ENCODE measurements at regions not wholly inside any gene's neighbourhood (a gene's known extent, or its start where the extent isn't known, plus 50 kb on each side); places are given as distances from the start of the nearest gene placed in this dataset.

DNA sequence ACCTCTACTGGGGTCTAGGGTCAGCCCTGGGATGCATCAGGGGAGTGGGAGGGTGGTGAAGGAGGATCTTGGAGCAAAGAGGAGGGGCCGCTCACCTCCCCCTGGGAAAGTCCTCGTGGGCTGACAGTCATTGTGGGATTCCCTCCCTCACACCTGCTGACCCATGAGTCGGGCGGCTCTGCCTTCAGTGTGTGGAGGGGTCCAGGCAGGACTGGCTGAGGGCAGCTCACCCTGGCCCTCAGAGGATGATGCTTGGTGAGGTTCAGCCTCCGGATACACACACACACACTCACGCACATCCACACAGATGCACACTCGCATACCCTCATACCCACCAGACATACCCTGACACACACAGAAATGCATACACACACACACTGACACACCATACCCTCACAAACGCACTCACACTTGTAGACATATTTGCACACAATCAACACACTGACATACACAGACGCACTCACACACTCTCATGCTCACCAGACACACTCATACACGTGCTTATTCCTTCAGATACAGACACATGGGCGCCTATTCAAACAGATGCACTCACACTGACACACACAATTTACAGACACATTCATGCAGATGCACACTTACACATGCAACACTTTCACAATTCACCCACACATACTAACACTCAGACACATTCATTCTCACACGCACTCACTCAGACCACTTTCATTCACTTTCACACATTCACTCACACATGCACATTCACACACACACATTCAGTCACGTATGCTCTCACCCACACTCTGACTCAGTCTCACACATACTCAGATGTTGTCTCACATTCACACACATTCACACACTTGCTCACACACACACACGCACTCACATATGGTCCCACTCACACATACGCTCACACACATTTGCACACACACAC lies 105.1 kb upstream of the RPL38 start:
- DNase-seq, result no peak

DNA sequence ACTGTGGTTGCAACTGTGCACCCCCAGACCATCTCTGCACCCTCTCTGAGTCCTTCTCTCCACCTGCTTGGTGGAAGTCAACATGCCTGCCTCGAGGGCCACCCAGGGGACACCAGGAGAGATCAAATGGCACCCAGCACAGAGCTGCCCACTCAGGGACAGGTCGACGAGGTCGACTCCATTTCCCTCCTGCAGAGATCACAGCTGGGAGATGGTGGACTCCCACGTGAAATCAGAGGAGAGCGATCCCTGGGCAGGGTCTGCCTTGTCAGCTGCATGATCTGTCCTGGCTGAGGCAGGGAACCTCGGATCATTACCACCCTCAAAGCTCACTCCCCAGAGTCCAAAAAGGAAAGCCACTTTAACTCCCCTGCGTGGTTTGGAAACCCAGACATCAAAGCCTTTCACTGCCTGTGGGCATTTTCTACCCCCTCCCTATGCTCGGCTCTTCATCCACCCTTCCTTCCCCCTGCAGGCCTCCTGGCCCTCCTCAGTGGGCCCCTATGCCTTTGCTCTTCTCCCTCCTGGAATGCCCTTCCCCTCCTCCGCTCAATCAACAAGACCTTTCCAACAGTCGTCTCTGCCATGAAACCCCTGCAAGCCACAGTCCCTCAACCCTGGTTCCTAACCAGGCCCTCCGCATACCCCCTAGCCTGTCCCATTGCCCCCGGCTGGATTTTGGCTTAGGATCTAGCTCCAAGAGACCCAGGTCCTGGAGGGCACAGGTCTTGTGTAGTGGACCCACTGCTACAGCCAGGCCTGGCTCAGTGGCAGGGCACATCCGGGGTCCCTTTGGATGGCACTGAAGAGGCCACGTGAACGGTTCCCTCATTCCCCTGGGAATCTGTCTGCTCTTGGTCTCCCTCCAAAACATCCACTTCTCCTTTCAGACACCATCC lies 103.8 kb upstream of the RPL38 start:
- no peak for DNase-seq

DNA sequence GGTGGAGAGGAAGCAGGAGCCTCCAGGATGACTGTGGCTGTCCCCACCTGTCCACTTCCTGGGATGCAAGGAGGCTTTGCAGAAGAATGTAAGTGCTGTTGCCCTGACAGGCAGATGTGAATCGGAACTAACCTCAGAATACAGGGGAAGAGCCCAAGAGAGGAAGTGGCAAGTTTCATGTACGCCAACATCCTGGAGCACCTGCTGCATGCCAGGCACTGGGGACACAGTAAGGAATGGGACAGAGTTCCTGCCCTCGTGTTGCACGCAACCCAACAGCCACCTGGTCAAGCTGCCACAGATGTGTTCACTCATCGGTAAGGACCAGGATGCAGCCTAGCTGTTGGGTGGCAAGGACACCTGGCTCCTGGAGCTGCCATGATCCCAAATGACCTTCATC lies 98.6 kb upstream of the RPL38 start:
- no peak for DNase-seq

DNA sequence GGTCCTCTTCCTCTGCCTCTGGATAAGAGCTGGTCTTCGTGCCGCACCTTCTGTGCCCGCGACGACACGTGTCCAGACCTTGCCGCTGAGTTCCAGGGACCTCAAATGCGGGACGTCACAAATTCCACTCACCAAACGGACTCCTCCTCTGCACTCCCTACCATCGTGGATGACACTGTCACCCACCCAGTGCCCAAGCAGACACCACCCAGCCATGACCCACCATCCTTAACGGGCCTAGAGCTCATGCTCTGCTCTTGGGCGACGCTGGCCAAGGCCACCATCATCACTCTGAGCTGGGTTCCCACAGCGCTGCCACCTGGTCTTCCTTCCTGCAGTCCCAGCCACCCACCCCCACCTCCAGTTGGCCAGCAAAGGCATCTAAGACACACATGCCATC lies 96.4 kb upstream of the RPL38 start:
- no peak for DNase-seq

DNA sequence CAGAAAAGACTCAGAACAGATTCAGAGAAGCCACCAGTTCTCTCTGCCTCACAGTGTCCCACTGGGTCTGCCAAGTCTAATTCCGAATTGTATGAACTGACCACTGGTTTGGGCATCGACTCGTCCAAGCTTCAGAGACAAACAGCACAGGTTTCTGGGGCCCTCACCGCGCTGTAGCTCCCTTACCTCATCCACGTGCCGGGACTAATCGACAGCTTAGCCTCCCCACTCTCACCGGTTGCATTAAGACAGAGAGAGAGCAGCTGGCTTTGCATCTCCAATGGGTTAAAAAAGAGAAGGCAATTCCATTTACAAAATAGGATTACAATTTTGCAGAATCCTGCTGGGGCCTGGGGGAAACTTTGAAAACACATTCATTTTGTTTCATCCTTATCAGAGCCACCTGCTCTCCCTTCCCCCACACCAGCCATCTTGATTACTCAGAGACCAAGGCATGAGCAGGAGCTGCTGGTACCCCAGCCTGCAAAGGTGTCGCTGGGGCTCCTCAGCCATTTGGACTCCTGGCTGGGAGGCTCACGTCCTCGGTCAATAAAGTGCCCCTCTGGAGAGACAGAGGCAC lies 95.3 kb upstream of the RPL38 start:
- DNase-seq, result no peak

DNA sequence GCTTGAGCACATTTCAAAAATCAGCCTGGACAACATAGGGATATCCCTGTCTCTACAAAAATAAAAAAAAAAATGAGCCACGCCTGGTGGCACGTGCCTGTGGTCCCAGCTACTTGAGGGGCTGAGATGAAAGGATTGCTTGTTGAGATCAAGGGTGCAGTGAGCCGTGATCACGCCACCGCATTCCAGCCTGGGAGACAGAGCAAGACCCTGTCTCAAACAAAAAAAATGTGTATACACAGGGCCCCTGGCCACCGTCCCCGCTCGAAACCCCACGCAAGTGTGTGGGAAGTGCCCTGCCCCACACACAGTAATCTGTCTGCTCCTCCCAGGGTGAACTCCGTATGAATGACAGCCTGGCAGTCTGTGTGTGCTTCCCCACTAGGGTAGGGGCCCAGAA lies 93.0 kb upstream of the RPL38 start:
- DNase-seq, result no peak

DNA sequence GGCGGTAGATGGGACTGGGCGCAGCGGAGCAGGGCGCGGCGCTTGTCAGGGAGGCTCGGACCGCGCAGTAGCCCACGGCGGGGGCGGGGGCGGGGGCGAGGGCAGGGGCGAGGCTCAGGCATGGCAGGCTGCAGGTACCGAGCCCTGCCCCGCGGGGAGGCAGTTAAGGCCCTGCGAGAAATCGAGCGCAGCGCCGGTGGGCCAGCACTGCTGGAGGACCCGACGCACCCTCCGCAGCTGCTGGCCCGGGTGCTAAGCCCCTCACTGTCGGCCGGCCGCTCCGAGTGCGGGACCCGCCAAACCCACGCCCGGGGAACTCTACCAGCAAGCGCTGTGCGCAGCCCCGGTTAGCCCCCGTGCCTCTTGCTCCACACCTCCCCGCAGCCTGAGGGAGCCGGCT lies 90.2 kb upstream of the RPL38 start:
- no peak for DNase-seq

DNA sequence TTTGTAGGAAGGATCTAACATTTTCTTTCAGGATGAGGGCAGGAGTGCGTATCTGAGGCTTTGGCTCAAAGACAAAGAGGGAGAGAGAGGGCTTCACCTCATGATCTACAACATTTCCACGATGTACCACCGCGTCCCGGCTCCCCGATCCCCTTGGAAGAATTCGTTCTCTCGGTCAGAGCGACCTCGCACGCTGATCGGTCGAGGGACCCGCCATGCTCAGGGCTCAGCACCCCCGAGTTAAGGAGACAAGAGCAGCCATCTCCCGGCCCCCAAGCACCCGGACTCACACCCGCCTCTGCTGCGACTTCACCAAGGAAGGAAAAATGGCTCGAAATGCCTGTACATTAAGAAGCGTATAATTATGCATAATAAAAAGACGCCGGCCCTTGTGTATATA lies 89.5 kb upstream of the RPL38 start:
- no peak for DNase-seq

DNA sequence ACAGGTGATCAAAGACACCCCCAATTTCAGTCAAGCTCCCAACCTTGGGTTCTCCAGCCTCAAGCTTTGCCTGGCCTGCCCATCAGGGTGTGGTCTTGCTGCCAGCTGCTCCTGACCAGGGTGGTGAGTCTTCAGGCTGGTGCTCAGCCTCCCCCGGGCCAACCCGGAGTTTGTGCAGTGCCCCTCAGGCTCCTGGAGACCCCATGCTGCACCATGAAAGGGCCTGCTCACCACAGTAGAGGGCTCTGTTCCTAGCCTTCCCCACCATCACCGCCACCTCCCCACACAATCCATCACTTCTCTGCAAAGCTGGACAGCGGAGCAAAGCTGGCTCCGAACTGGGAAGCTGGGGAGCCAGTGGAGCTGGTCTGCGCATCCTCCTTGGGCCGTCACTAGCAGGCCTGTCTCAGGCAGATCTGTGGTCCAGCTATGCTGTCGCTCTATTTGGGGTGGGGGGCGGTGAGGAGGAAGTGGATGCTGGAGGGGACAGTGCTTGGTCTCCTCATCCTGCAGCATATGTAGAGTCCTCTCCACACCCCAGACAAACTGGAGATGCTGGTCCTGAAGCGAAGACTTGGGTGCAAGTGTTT lies 88.5 kb upstream of the RPL38 start:
- no peak for DNase-seq

DNA sequence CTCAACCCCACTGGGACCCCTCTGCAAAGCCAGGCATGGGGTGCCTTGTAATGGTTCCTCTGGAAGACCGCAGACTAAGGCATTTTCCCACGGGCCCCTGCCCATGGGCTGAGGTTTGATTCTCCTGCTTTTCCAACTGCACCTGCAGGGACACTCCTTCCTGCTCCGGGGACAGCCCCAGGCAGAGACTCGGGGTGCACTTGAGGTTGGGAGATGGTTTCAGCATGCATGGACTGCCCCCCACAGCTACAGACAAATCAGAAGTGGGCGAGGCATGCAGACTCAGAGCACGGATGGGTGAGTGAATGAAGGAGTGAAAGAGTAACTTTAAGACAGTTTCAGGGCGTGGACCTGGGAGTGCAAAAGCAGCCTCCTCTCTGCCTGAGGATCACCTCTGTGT lies 87.9 kb upstream of the RPL38 start:
- no peak for DNase-seq

DNA sequence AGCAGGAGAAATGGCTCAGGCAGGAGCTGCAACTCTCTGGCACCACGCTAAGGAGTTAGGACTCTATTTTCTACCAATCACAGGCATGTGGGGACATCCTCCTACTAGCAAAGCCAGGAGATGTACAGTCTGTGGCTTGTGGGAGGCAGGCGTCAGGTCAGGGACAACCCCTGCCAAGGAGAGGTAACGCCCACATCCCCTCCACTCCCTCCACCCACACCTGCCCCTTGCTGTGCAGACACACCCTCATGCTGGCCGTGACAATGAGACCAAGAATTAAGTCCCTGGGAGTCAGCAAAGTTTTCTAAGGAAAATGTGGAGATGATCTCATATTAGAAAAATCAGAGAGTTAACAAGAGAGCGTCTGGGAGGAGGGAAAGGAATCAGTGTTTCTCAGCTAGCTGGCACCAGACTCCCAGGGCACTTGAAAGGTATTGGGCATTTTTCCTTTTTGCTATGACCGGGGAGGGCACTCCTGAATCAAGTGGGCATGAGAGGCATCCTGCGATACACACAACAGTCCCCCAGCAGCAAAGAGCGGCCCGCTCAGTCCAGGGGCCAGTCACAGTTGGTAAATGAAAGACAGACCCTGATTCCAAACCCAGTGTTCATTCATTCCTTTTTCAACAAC lies 87.3 kb upstream of the RPL38 start:
- no peak for DNase-seq

DNA sequence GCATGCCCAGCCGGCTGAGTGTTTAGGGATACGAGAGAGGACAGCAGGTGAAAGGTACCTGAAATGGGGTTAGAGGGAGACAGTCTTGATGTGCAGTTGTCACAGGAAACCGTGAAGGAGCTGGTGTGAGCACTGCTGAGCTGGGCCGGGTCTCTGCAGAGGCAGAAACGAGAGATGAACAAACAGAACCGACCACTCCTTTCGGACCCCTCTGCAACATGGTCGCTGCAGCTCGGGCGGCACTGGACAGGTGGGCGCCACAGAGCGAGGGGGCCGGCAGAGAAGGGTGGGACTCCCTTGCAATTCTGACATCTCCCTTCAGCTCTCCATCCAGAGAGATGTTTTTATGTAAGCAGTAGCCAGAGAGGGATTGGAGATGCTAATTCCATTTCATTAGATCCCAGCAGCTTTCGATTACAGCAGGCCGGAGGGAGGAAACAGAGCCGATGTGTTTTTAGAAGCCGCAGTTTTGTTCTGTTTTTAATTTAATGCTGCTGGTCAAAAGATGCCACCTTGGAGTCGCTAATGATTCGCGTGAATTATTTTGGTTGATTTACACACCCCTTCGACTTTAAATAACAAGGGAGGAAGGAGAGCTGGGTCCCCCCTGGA lies 86.3 kb upstream of the RPL38 start:
- no peak for DNase-seq

DNA sequence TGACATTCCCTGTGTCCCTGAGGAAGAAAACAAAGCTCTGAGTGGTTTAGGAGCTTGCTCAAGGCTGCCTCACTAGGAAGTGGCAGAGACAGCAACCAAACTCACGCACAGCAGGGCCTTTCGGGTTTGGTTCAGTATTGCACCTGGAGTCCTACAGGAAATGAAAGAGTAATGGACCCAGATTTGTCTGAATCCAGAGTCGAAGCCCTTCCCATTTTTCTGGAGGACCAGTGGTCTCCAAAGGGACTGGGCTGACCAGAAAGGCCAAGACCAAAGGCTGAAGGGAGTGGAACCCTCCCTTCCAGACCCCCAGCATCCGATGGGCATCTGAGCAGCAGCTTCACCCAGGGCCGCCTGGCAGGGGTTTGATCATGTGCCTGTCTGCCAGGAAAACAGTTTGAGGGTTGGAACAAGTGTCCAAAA lies 85.5 kb upstream of the RPL38 start:
- no peak for DNase-seq

DNA sequence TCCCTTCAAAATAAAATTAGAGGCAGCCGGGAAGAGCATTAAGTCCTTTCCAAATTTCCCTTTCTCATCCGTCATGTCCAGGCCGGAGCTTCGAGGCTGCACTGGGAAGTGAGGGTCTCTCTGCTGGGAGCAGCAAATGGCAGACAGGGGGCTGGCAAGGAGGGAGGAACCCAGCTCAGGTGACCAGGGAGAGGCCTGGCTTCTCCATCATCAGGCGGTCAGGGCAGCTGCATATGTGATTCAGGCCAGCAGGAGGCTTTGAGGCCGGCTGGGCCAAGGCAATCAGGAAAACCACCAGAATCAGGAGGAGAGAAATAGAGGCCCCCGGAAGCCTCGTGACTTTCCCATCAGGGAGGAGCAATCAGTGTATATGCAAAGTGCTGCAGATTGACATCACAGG lies 85.0 kb upstream of the RPL38 start:
- DNase-seq, result no peak

DNA sequence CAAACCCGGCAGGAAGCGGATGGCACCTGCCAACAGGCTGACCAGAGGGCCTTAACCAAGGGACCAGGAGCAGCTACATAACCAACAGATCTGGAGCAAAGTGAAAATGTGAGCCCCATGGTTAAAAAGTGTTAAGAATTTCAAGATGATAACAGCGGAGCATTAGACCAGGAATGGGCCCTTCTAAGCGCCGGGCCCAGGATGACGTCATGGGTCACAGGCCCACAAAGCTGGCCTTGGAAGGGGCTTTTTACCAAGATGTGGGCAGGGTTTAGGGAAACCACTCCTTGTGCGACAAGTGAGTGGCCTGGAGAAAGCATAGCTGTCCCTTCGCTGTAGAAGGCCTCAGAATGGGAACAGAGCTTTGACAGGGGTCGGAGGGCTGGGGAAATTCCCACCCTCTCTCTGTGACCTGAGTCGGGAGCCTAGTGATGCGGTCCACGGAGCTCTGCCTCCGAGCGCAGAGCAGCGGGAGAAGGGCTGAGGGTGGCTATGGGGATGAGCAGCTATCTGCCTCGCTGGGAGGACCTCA lies 84.4 kb upstream of the RPL38 start:
- no peak for DNase-seq

DNA sequence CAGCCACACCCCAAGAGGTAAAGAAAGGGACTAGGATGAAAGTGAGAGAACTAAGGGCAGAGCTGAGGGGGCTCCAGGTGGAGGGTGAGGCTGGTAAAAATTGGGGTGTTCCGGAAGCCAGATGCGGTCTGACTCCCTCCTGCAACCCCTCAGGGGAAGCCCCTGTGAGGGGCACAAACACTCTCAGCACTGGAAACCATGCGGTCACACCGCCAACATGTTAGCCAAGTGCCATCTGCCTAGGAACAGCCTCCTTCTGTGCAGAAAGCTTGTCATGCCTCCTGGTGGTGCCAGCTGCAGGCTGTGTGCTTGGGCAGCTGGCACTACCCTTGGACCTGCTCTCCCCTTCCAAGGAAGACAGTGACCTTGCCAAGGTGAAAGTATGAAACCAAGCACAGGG lies 83.5 kb upstream of the RPL38 start:
- DNase-seq, result no peak

DNA sequence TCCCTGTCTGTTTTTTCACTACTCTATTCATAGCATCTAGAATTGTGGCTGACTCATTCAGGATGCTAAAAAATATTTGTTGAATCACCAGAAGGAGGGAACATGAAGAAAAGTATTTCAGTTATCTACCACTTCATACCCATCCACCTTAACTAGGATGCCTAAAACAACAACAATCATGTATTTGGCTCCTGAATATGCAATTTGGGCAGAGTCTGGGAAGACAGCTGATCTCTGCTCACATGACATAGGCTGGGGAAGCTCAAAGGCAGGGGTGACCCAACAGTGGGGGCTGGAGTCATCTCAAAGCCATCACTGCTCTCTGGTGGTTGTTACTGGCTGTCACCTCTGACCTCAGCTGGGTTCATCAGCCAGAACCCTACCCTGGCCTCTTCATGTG lies 80.1 kb upstream of the RPL38 start:
- no peak for DNase-seq

DNA sequence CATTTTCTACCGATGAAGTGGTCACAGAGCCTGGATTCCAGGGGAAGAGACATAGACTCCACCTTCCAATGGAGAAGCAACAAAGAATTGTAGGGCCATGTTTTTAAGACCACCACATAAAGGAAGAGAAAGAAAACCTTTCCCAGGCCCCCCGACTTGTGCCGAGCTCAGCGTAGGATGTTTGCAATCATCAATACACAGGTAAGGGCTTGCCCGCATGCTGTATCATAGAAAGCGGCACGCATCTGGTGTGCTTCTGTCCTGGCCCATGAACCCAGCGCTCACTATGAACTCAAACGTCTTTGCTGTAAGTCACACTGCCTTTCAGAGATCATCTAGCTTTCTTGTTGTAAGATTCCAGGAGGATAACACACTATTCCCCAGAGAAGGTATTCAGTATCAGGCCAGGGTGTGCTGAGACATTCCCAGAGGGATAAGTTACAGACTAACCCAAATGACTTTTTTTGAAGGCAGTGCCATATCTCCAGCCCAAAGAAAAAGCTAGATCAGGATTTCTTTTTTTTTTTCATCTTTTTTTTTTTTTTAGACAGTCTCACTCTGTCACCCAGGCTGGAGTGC lies 79.5 kb upstream of the RPL38 start:
- DNase-seq, result no peak

DNA sequence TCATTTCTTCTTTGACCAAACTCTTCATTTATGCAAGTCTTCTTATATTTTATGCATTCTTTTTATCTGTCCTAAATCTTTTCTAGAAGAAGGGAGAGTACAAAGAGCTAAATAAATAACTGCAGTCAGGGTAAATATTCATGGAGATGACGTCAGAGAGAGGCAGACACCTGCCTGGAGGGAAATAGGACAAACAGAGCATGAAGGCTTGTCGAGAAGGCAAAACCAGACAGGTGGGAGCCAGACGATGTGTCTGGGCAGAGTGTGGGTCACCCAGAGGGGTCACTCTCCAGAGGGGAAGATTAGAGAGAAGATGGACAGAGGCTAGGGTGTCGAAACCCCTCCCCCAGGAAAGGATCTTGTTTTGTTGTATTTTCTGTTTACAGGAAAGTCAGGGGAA lies 78.3 kb upstream of the RPL38 start:
- no peak for DNase-seq

DNA sequence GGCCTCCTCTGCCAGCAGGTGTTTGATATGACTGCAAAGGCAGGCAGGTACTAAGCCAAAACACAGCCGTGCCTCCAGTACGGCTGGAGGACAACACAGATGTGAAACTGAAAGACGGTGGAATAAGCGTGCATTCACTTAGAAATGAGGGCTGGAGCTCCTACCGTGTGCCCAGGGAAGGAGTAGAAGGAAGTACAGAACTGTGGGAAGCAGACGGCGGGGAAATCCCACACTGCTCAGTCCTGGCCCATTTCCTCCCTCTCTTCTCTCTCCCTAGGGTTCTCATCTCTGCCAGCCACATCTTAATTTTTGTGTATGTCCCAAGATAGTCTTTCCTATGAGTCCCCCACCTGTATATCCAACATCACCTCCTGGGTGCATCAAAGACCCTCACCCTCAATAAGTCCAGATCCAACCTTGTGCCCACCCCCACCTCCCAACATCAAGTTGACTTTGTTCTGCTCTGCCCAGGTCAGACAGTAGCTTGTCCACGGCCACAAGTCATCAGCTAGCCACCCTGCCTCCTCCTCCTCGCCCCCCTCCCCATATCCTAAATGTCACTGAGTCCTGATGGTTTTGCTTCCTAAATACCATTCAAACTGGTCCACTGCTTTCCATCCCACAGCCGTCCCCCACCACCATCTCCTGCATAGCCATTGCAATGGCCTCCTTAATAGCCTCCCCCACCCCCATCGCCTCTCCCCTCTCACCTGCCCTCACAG lies 77.1 kb upstream of the RPL38 start:
- no peak for DNase-seq

DNA sequence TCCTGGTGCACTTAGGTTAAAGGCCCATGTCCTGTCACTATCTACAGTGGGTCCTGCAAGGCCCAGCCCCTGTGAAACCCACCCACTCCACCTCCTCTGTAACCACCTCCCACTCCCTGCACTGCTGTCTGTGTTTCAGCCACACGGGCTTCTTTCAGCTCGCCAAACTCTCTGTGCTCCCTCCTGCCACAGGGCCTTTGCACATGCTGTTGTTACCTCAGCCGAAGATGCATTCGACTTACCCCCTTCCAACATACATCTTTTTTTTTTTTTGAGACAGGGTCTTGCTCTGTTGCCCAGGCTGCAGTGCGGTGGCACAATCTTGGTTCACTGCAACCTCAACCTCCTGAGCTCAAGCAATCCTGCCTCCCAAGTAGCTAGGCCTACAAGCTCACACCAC lies 76.5 kb upstream of the RPL38 start:
- no peak for DNase-seq

Measured in central memory CD4-positive, alpha-beta T cell (primary cell).